ENCODE measurements at regions not wholly inside any gene's neighbourhood (a gene's known extent, or its start where the extent isn't known, plus 50 kb on each side); places are given as distances from the start of the nearest gene placed in this dataset.

DNA sequence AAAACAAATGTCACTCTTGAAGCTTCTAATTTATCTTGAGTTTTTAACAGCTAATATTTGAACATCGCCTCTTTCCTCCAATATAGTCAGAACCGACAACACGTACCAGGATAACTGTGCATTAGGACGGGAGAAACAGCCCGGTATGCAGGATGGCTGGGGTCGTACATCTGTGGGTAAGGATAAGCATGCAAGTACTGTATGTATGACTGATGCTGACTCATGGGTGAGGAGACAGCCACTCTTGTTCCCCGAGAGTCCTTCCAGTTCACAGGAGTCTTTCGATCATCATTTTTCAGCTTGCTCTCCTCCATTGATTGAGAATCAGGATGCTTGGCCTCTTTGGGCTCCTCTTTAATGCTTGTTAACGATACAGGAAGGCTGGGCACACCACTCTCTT is 102.3 kb downstream of the ZNF608 start:
- TF ChIP-seq ZNF292 (tag by site-specific recombination; IDR thresholded peaks at IDR 0.05; ENCODE audit: borderline replicate concordance, low read depth) (no peak), HOXD13 (CRISPR knock-in tag; IDR thresholded peaks at IDR 0.05; ENCODE audit: borderline replicate concordance) (no peak), ZBTB1 (tag by site-specific recombination; IDR thresholded peaks at IDR 0.05) (no peak), ZNF404 (tag by site-specific recombination; IDR thresholded peaks at IDR 0.05) (no peak), ZNF707 (tag by site-specific recombination; IDR thresholded peaks at IDR 0.05) (no peak), BCL11A (tag by site-specific recombination; IDR thresholded peaks at IDR 0.05; ENCODE audit: low read depth) (no peak), ZNF561 (tag by site-specific recombination; IDR thresholded peaks at IDR 0.05; ENCODE audit: borderline replicate concordance) (no peak)
- TF ChIP-seq, protein P1, sequence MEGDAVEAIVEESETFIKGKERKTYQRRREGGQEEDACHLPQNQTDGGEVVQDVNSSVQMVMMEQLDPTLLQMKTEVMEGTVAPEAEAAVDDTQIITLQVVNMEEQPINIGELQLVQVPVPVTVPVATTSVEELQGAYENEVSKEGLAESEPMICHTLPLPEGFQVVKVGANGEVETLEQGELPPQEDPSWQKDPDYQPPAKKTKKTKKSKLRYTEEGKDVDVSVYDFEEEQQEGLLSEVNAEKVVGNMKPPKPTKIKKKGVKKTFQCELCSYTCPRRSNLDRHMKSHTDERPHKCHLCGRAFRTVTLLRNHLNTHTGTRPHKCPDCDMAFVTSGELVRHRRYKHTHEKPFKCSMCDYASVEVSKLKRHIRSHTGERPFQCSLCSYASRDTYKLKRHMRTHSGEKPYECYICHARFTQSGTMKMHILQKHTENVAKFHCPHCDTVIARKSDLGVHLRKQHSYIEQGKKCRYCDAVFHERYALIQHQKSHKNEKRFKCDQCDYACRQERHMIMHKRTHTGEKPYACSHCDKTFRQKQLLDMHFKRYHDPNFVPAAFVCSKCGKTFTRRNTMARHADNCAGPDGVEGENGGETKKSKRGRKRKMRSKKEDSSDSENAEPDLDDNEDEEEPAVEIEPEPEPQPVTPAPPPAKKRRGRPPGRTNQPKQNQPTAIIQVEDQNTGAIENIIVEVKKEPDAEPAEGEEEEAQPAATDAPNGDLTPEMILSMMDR (tag by site-specific recombination; IDR thresholded peaks at IDR 0.05), result no peak

Measured in HEK293 (cell line).